SK-N-SH (cell line): ENCODE measurements at regions not wholly inside any gene's neighbourhood (a gene's known extent, or its start where the extent isn't known, plus 50 kb on each side); places are given as distances from the start of the nearest gene placed in this dataset.

Experiments
- CTCF ChIA-PET: fragments of 300-600, 350-600 bp; formaldehyde crosslinking; extraction: SDS; loops from one replicate; lab custom pipeline; 2021; lab: Yijun Ruan, JAX
- POLR2A ChIA-PET: fragments of 350-600 bp; sonication (Branson Sonifier 250); formaldehyde crosslinking; extraction: SDS; loops from one replicate; lab custom pipeline; 2020; ENCODE audit warnings: antibody characterized with exemption, inconsistent platforms; lab: Yijun Ruan, JAX
- DNase-seq: peaks from one replicate; pipeline ENCODE4 v3.0.0; 2012
- H2AFZ ChIP-seq: fragments of 200-600 bp; sonication (generic); 2 replicates; pipeline ENCODE4 v1.8.1; 2016; ENCODE audit warnings: antibody characterized with exemption, mild to moderate bottlenecking, low read depth
- H3F3A ChIP-seq: fragments of 200-600 bp; sonication (generic); replicated peaks from 2 replicates; pipeline ENCODE3; 2016; ENCODE audit warnings: antibody characterized with exemption, mild to moderate bottlenecking; ENCODE audit not compliant: insufficient read depth
- H3K27ac ChIP-seq, 2 experiments: fragments of 200-500 bp in 1 of 2; fragments of 200-600 bp in 1 of 2; sonication (Bioruptor generic) in 1 of 2; sonication (generic), shearing (Covaris generic) in 1 of 2; 2 replicates each; pipeline versions ENCODE4 v1.5.1 to v1.6.1; 2014 to 2016; ENCODE audit warnings: low read depth in 2 of 2, inconsistent platforms in 1 of 2, low read length in 1 of 2, mild to moderate bottlenecking in 1 of 2, mixed read lengths in 1 of 2
- H3K27me3 ChIP-seq: fragments of 200-600 bp; sonication (generic), shearing (Covaris generic); 2 replicates; pipeline ENCODE4 v1.6.1; 2016; ENCODE audit warnings: mixed run types; ENCODE audit not compliant: insufficient read depth
- H3K36me3 ChIP-seq, 2 experiments: fragments of 200-500 bp in 1 of 2; fragments of 200-600 bp in 1 of 2; sonication (Bioruptor generic) in 1 of 2; sonication (generic) in 1 of 2; replicated peaks in 1 of 2; 2 replicates each; pipeline versions ENCODE3 to v1.5.1; 2014 to 2016; ENCODE audit warnings: low read length in 1 of 2, mild to moderate bottlenecking in 1 of 2; ENCODE audit not compliant: insufficient read depth in 2 of 2, control insufficient read depth in 1 of 2
- H3K4me1 ChIP-seq, 2 experiments: fragments of 200-500 bp in 1 of 2; fragments of 200-600 bp in 1 of 2; sonication (Bioruptor generic) in 1 of 2; sonication (generic), shearing (Covaris generic) in 1 of 2; 2 replicates each; pipeline versions ENCODE4 v1.5.1 to v1.6.1; 2014 to 2016; ENCODE audit warnings: low read depth in 1 of 2, low read length in 1 of 2, mixed run types in 1 of 2; ENCODE audit not compliant: insufficient read depth in 2 of 2, control insufficient read depth in 1 of 2
- H3K4me2 ChIP-seq: fragments of 200-600 bp; sonication (generic), shearing (Covaris generic); 2 replicates; pipeline ENCODE4 v1.6.1; 2017; ENCODE audit warnings: mixed run types
- H3K4me3 ChIP-seq, 2 experiments: fragments of 200-500 bp in 1 of 2; fragments of 200-600 bp in 1 of 2; sonication (Bioruptor generic) in 1 of 2; sonication (generic), shearing (Covaris generic) in 1 of 2; 2 replicates each; pipeline versions ENCODE4 v1.5.1 to v1.8.1; 2014 to 2016; ENCODE audit warnings: low read depth in 2 of 2, inconsistent platforms in 1 of 2, low read length in 1 of 2, mild to moderate bottlenecking in 1 of 2, mixed read lengths in 1 of 2, moderate library complexity in 1 of 2
- H3K79me2 ChIP-seq: fragments of 200-600 bp; sonication (generic); 2 replicates; pipeline ENCODE4 v1.8.1; 2017; ENCODE audit warnings: mild to moderate bottlenecking; ENCODE audit not compliant: insufficient read depth
- H3K9ac ChIP-seq: fragments of 200-600 bp; sonication (generic); 2 replicates; pipeline ENCODE4 v1.6.1; 2017; ENCODE audit warnings: mixed run types
- H3K9me2 ChIP-seq: fragments of 200-600 bp; sonication (generic); 2 replicates; pipeline ENCODE4 v1.6.1; 2017; ENCODE audit warnings: mixed run types
- H3K9me3 ChIP-seq: fragments of 200-600 bp; sonication (generic); 2 replicates; pipeline ENCODE4 v1.6.1; 2017; ENCODE audit warnings: mixed run types, mild to moderate bottlenecking, moderate library complexity
- H4K20me1 ChIP-seq: fragments of 200-600 bp; sonication (generic); 2 replicates; pipeline ENCODE4 v1.6.1; 2017; ENCODE audit warnings: mild to moderate bottlenecking, mixed run types; ENCODE audit not compliant: insufficient read depth
- CHD2 ChIP-seq: fragments of 150-350 bp; IDR thresholded peaks from 2 replicates; pipeline ENCODE4 v1.6.1; 2018; ENCODE audit warnings: low read length; ENCODE audit not compliant: partially characterized antibody
- EP300 ChIP-seq, 2 experiments: IDR thresholded peaks; 2 replicates each; pipeline versions ENCODE4 v1.4.0 to v1.6.1; 2012; ENCODE audit warnings: borderline replicate concordance in 1 of 2, low read depth in 1 of 2, low read length in 1 of 2
- EZH2phosphoT487 ChIP-seq: fragments of 200-600 bp; sonication (generic); IDR thresholded peaks from 2 replicates; pipeline ENCODE4 v1.6.1; 2017; ENCODE audit warnings: low read depth, mixed run types, mild to moderate bottlenecking, antibody characterized with exemption, moderate library complexity, borderline replicate concordance
- FOSL2 ChIP-seq: IDR thresholded peaks from 2 replicates; pipeline ENCODE4 v1.4.0; 2012; ENCODE audit warnings: low read depth, mild to moderate bottlenecking, moderate library complexity, borderline replicate concordance
- FOXM1 ChIP-seq: IDR thresholded peaks from 2 replicates; pipeline ENCODE4 v1.4.0; 2012; ENCODE audit warnings: low read depth, mild to moderate bottlenecking
- GATA2 ChIP-seq: sonication (generic); formaldehyde crosslinking; IDR thresholded peaks from 2 replicates; pipeline ENCODE4 v1.5.0; 2020; ENCODE audit warnings: mild to moderate bottlenecking, missing genetic modification reagents
- JUND ChIP-seq: IDR thresholded peaks from 2 replicates; pipeline ENCODE4 v1.4.0; 2012
- MXI1 ChIP-seq: IDR thresholded peaks from 2 replicates; pipeline ENCODE4 v1.6.1; 2012; ENCODE audit warnings: mild to moderate bottlenecking, low read depth, low read length, improper control_type of control experiment
- NFIC ChIP-seq: IDR thresholded peaks from 2 replicates; pipeline ENCODE4 v1.4.0; 2012; ENCODE audit warnings: borderline replicate concordance
- POLR2AphosphoS5 ChIP-seq: IDR thresholded peaks from 2 replicates; pipeline ENCODE4 v1.6.1; 2012; ENCODE audit warnings: low read depth, low read length
- RCOR1 ChIP-seq: fragments of 150-350 bp; IDR thresholded peaks from 2 replicates; pipeline ENCODE4 v1.6.1; 2017; ENCODE audit warnings: antibody characterized with exemption, low read length
- RFX5 ChIP-seq: IDR thresholded peaks from 2 replicates; pipeline ENCODE4 v1.6.1; 2012; ENCODE audit warnings: mild to moderate bottlenecking, improper control_type of control experiment, low read length
- SIN3A ChIP-seq: IDR thresholded peaks from 2 replicates; pipeline ENCODE4 v1.6.1; 2012; ENCODE audit warnings: low read depth, mild to moderate bottlenecking, low read length, moderate library complexity, borderline replicate concordance
- SMC3 ChIP-seq: IDR thresholded peaks from 2 replicates; pipeline ENCODE4 v1.6.1; 2012; ENCODE audit warnings: low read depth, low read length, improper control_type of control experiment
- YY1 ChIP-seq: IDR thresholded peaks from 2 replicates; pipeline ENCODE4 v1.4.0; 2012; ENCODE audit warnings: low read depth, mild to moderate bottlenecking
- WGBS: methylation state at CpG from one replicate; pipeline ENCODE4 v1.1.6; 2017; ENCODE audit warnings: low lambda C conversion rate; 5-methylcytosine and 5-hydroxymethylcytosine counted together
- TF ChIP-seq, protein P1 (sequence below): IDR thresholded peaks from 2 replicates; pipeline ENCODE4 v1.4.0; 2012; ENCODE audit warnings: low read depth, borderline replicate concordance
- TF ChIP-seq, protein P2 (sequence below): IDR thresholded peaks from 2 replicates; pipeline ENCODE4; 2012
- TF ChIP-seq, protein P3 (sequence below): IDR thresholded peaks from 2 replicates; pipeline ENCODE4 v1.4.0; 2012; ENCODE audit warnings: low read depth

DNA sequence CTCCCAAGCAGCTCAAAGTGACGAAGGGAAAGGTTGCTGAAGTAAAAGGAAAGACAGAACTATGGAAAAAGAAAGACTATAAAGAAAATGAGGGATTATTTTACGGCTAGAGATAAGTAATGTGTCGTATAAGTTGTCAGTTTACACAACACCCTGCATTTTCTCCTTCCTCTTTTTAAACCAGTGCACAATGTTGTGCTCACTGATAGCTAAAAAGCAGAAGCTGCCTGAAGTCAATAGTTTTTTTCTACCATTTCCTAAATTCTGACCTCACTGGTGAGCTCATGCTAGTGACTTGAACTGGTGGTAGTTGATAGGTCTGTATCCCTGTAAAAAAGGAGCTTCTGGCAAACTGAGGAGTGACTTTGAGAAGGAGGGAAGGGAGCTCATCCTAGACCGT is 368.6 kb upstream of the GBE1 start:
- Histone ChIP-seq H3K4me1 (no peaks in the 10 kb centered on the region), H3K79me2 (no peaks in the 10 kb centered on the region), H3K4me3 (no peak overlapping the region), H3K9ac (no peak overlapping the region), H3K27me3 (no peaks in the 10 kb centered on the region), H3K36me3 (no peaks in the 10 kb centered on the region), H2AFZ (no peak overlapping the region), H3F3A (no peaks in the 10 kb centered on the region), H3K27ac (no peak overlapping the region), H3K9me3 (no peaks in the 10 kb centered on the region), H3K9me2 (no peaks in the 10 kb centered on the region), H4K20me1 (no peaks in the 10 kb centered on the region), H3K4me2 (no peak overlapping the region)
- ChIA-PET CTCF (interaction anchor here (0.5 to 1.5 kb wide), 3 partner anchors 258 to 734 kb away, joined by 3 to 5 read pairs (median 3); no protein-coding TSS in a partner anchor), POLR2A (no interaction called here)
- WGBS = 51% methylated on average over 4 of the region's 4 CpGs
- TF ChIP-seq FOSL2 (no peak), RFX5 (no peak), FOXM1 (no peak), EZH2phosphoT487 (no peak), MXI1 (no peak), YY1 (no peak), NFIC (no peak), CHD2 (no peak), GATA2 (CRISPR knock-in tag) (no peak), EP300 (IDR thresholded peaks at IDR 0.05; ENCODE audit: borderline replicate concordance in 1 of 2, low read depth in 1 of 2, low read length in 1 of 2) (no peak), SIN3A (no peak), JUND (no peak)
- TF ChIP-seq, protein P1, sequence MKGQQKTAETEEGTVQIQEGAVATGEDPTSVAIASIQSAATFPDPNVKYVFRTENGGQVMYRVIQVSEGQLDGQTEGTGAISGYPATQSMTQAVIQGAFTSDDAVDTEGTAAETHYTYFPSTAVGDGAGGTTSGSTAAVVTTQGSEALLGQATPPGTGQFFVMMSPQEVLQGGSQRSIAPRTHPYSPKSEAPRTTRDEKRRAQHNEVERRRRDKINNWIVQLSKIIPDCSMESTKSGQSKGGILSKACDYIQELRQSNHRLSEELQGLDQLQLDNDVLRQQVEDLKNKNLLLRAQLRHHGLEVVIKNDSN = no peak
- TF ChIP-seq, protein P2, sequence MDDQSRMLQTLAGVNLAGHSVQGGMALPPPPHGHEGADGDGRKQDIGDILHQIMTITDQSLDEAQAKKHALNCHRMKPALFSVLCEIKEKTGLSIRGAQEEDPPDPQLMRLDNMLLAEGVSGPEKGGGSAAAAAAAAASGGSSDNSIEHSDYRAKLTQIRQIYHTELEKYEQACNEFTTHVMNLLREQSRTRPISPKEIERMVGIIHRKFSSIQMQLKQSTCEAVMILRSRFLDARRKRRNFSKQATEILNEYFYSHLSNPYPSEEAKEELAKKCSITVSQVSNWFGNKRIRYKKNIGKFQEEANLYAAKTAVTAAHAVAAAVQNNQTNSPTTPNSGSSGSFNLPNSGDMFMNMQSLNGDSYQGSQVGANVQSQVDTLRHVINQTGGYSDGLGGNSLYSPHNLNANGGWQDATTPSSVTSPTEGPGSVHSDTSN = no peak
- no peak for DNase-seq

DNA sequence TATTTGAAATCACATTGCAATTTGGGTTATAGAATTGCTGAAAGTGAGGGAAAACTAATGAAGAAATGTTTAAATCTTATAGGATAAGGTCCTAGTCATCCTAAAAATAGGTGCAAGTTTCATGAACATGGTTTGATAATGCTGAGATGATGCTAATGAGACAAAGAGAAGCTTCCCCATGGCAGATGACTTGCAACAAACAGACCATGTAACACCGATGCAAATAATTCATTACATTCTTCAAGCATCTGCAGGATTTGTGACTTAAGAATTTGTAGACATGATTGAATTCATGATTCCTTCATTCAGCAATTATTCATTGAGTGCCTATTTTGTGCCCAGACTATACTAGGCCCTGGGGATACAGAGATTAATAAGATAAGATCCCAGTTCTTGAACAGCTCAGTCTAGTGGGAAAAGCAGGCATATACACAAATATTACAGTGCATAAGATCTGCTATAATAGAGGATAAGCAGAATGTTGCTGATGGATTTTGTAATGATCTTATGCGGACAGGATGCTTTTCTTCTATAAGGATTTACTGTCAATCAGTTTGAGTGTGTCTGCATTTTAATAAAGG is 367.9 kb upstream of the GBE1 start:
- Histone ChIP-seq H3K4me3 (no peak overlapping the region), H3K27me3 (no peaks in the 10 kb centered on the region), H3K36me3 (no peaks in the 10 kb centered on the region), H3K79me2 (no peaks in the 10 kb centered on the region), H3K9ac (no peak overlapping the region), H3K4me1 (no peaks in the 10 kb centered on the region), H3F3A (no peaks in the 10 kb centered on the region), H3K9me2 (no peaks in the 10 kb centered on the region), H3K9me3 (no peaks in the 10 kb centered on the region), H4K20me1 (no peaks in the 10 kb centered on the region), H3K4me2 (no peak overlapping the region), H2AFZ (no peak overlapping the region), H3K27ac (no peak overlapping the region)
- peak; percentile 7 for DNase-seq
- ChIA-PET POLR2A (no interaction called here), CTCF (interaction anchor here (0.8 to 1.5 kb wide), 3 partner anchors 220 to 733 kb away, joined by 3 to 5 read pairs (median 4); no protein-coding TSS in a partner anchor)
- WGBS = 77% methylated on average over 2 of the region's 2 CpGs
- TF ChIP-seq POLR2AphosphoS5 = no peak
- no peak for TF ChIP-seq RCOR1
- peak; percentile 46; the same call in 1 of the 2 replicates for TF ChIP-seq GATA2 (CRISPR knock-in tag)
- TF ChIP-seq SMC3 = no peak
- TF ChIP-seq, protein P2 = no peak
- TF ChIP-seq, protein P3, sequence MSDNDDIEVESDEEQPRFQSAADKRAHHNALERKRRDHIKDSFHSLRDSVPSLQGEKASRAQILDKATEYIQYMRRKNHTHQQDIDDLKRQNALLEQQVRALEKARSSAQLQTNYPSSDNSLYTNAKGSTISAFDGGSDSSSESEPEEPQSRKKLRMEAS = no peak
